A673 (cell line): ENCODE measurements at regions not wholly inside any gene's neighbourhood (a gene's known extent, or its start where the extent isn't known, plus 50 kb on each side); places are given as distances from the start of the nearest gene placed in this dataset.

Experiments used
- BruUV-seq: library from RNA; stranded (reverse); fragments of 400-500 nt; replicated peaks from 2 replicates; lab custom pipeline; 2021; lab: Mats Ljungman, UMichigan
- CTCF ChIA-PET: fragments of 300-600 bp; sonication (Branson Sonifier 250); formaldehyde crosslinking; loops from one replicate; lab custom pipeline; 2022; ENCODE audit warnings: antibody characterized with exemption; lab: Charles Lee
- POLR2A ChIA-PET: fragments of 300-600 bp; sonication (Branson Sonifier 250); formaldehyde crosslinking; loops from one replicate; lab custom pipeline; 2022; ENCODE audit warnings: antibody characterized with exemption; ENCODE audit not compliant: low non-redundant PET; lab: Charles Lee
- DNase-seq: peaks from one replicate; pipeline ENCODE4 v3.0.0-alpha.2; 2015; ENCODE audit warnings: low spot score
- H3K27ac ChIP-seq: fragments of 200-600 bp; sonication (generic); 2 replicates; pipeline ENCODE4 v1.5.1; 2016; ENCODE audit warnings: mixed run types, low read depth, mild to moderate bottlenecking, mixed read lengths, antibody characterized with exemption, low read length; ENCODE audit not compliant: poor library complexity, severe bottlenecking
- H3K27me3 ChIP-seq: fragments of 200-600 bp; sonication (generic); replicated peaks from 2 replicates; pipeline ENCODE4 v1.6.1; 2017; ENCODE audit warnings: mixed run types, low read depth, mild to moderate bottlenecking, mixed read lengths, antibody characterized with exemption, low read length; ENCODE audit not compliant: insufficient read depth, poor library complexity
- H3K36me3 ChIP-seq: fragments of 200-600 bp; sonication (generic); 2 replicates; pipeline ENCODE4 v1.6.1; 2016; ENCODE audit warnings: mixed run types, mild to moderate bottlenecking, mixed read lengths, antibody characterized with exemption, low read length; ENCODE audit not compliant: insufficient read depth, poor library complexity, severe bottlenecking
- H3K4me1 ChIP-seq: fragments of 200-600 bp; sonication (generic); 2 replicates; pipeline ENCODE4 v1.6.1; 2017; ENCODE audit warnings: mixed run types, mild to moderate bottlenecking, mixed read lengths, antibody characterized with exemption, low read length; ENCODE audit not compliant: insufficient read depth, poor library complexity, severe bottlenecking
- H3K4me3 ChIP-seq: fragments of 200-600 bp; sonication (generic); 2 replicates; pipeline ENCODE4 v1.5.1; 2016; ENCODE audit warnings: low read depth, mixed run types, mild to moderate bottlenecking, mixed read lengths, low read length; ENCODE audit not compliant: poor library complexity, severe bottlenecking
- H3K9me3 ChIP-seq: fragments of 200-600 bp; sonication (generic); 2 replicates; pipeline ENCODE4 v1.6.1; 2016; ENCODE audit warnings: mixed run types, low read depth, mild to moderate bottlenecking, mixed read lengths, antibody characterized with exemption, low read length; ENCODE audit not compliant: poor library complexity, severe bottlenecking
- CTCF ChIP-seq: fragments of 300-800, 200-600 bp; sonication (generic); conservative IDR thresholded peaks from 2 replicates; pipeline ENCODE4 v1.5.1; 2017; ENCODE audit warnings: low read depth, mild to moderate bottlenecking, antibody characterized with exemption, low read length, moderate library complexity, mixed read lengths
- EZH2 ChIP-seq: fragments of 200-600 bp; sonication (generic); IDR thresholded peaks from 2 replicates; pipeline ENCODE4 v1.6.1; 2017; ENCODE audit warnings: borderline replicate concordance, low read depth, mild to moderate bottlenecking, mixed read lengths, antibody characterized with exemption, low read length; ENCODE audit not compliant: poor library complexity, severe bottlenecking
- intact Hi-C: fragments of 100-400 bp; cut with micrococcal nuclease; formaldehyde crosslinking; loops from one replicate; pipeline ENCODE4 v1.10.0; 2022; ENCODE audit not compliant: unreplicated experiment

- CTCF ChIA-PET = no interaction called here
- Histone ChIP-seq H3K9me3 (no peaks in the 10 kb centered on the region), H3K36me3 (no peaks in the 10 kb centered on the region)
Observed at GRCh38 chr1:69376408-69376807, 191.3 kb upstream of the LRRC7 start.

GRCh38 chr1:69377507-69377906, 190.2 kb upstream of the LRRC7 start:
- no TSS peak for BruUV-seq
- H3K9me3 ChIP-seq = no peaks in the 10 kb centered on the region
- CTCF ChIA-PET = no interaction called here
- H3K27ac ChIP-seq = no peak overlapping the region
- POLR2A ChIA-PET = no interaction called here
- no peaks in the 10 kb centered on the region for H3K4me1 ChIP-seq
- no peak for DNase-seq
- H3K27me3 ChIP-seq = no peaks in the 10 kb centered on the region
- intact Hi-C loops = no loop called here
- no peaks in the 10 kb centered on the region for H3K36me3 ChIP-seq
- no peak for TF ChIP-seq CTCF
- TF ChIP-seq EZH2 = no peak
- no peak overlapping the region for H3K4me3 ChIP-seq

More at GRCh38 chr1:69376408-69376807, 191.3 kb upstream of the LRRC7 start:
- no peak for DNase-seq
- H3K27me3 ChIP-seq = no peaks in the 10 kb centered on the region
- H3K27ac ChIP-seq = no peak overlapping the region
- H3K4me1 ChIP-seq = no peaks in the 10 kb centered on the region
- TF ChIP-seq CTCF (no peak), EZH2 (no peak)
- POLR2A ChIA-PET = no interaction called here
- BruUV-seq = no TSS peak
- H3K4me3 ChIP-seq = no peak overlapping the region
- intact Hi-C loops = no loop called here

- no peak overlapping the region for H3K27ac ChIP-seq
- no peaks in the 10 kb centered on the region for H3K36me3 ChIP-seq
- POLR2A ChIA-PET = no interaction called here
- H3K9me3 ChIP-seq = no peaks in the 10 kb centered on the region
- no peak for TF ChIP-seq CTCF
- TF ChIP-seq EZH2 = no peak
- BruUV-seq = no TSS peak
- intact Hi-C loops = no loop called here
- H3K4me3 ChIP-seq = no peak overlapping the region
- H3K4me1 ChIP-seq = no peaks in the 10 kb centered on the region
- CTCF ChIA-PET = no interaction called here
- DNase-seq = no peak
- no peaks in the 10 kb centered on the region for H3K27me3 ChIP-seq
Observed at GRCh38 chr1:69388044-69388443, 179.7 kb upstream of the LRRC7 start.
